SH-SY5Y (cell line): ENCODE measurements at regions not wholly inside any gene's neighbourhood (a gene's known extent, or its start where the extent isn't known, plus 50 kb on each side); places are given as distances from the start of the nearest gene placed in this dataset.

Experiments used
- GATA2 ChIP-seq: IDR thresholded peaks from 2 replicates; pipeline ENCODE4 v1.6.1; 2011; ENCODE audit warnings: mild to moderate bottlenecking, low read depth, low read length
- GATA3 ChIP-seq: IDR thresholded peaks from 2 replicates; pipeline ENCODE4 v1.6.1; 2011; ENCODE audit warnings: low read depth, mild to moderate bottlenecking, low read length, moderate library complexity

- no peak for TF ChIP-seq GATA3
- no peak for TF ChIP-seq GATA2
Measured at GRCh38 chr7:1380821-1381580, 78.3 kb downstream of the MICALL2 start.
